K562 (cell line): ENCODE measurements at regions not wholly inside any gene's neighbourhood (a gene's known extent, or its start where the extent isn't known, plus 50 kb on each side); places are given as distances from the start of the nearest gene placed in this dataset.

ENCODE experiments used
- ATAC-seq: fragments of 200-7000 bp; cut with Tn5 transposase; 3 replicates; pipeline ENCODE4 v1.9.1; 2020; ENCODE audit warnings: moderate library complexity
- BruUV-seq: library from RNA; stranded (reverse); fragments of 400-500 nt; replicated peaks from 2 replicates; lab custom pipeline; 2021; lab: Mats Ljungman, UMichigan
- CTCF ChIA-PET: fragments of 300-600 bp; formaldehyde crosslinking; extraction: SDS; loops from one replicate; lab custom pipeline; 2021; ENCODE audit warnings: low intra/inter-chr PET ratio; lab: Yijun Ruan, JAX
- POLR2A ChIA-PET: fragments of 300-600, 350-650 bp; sonication (Branson Sonifier 250); formaldehyde crosslinking; extraction: SDS; loops from one replicate; lab custom pipeline; 2021; ENCODE audit warnings: antibody characterized with exemption, inconsistent platforms; lab: Yijun Ruan, JAX
- DNase-seq, 4 experiments: peaks; one replicate each; pipeline versions ENCODE4 v3.0.0 to v3.0.0-alpha.2; 2011 to 2018; ENCODE audit warnings: low spot score in 3 of 4, mixed read lengths in 3 of 4; ENCODE audit errors: extremely low read depth in 1 of 4
- FAIRE-seq: peaks from 2 replicates; lab custom pipeline; 2011; peaks lifted over from hg19 to GRCh38; lab: Jason Lieb, UNC
- H2AFZ ChIP-seq: 2 replicates; pipeline ENCODE4 v1.6.0; 2011; ENCODE audit warnings: low read depth, low read length, control low read depth, inconsistent platforms
- H3K27ac ChIP-seq: fragments of 200-600 bp; 3 replicates; pipeline ENCODE4 v1.8.0; 2011; ENCODE audit warnings: low read depth, mild to moderate bottlenecking, control low read depth, inconsistent platforms, low read length, moderate library complexity, mixed read lengths; ENCODE audit errors: extremely low read depth
- H3K27me3 ChIP-seq, 2 experiments: fragments of 300-600 bp in 1 of 2; 2 replicates in 1 of 2; 3 replicates in 1 of 2; pipeline versions ENCODE4 v1.6.0 to v1.8.0; 2011; ENCODE audit warnings: inconsistent platforms in 2 of 2, low read length in 2 of 2, mild to moderate bottlenecking in 1 of 2, mixed read lengths in 1 of 2, moderate library complexity in 1 of 2; ENCODE audit not compliant: control insufficient read depth in 2 of 2, insufficient read depth in 2 of 2
- H3K36me3 ChIP-seq: fragments of 300-600 bp; 3 replicates; pipeline ENCODE4 v1.8.0; 2011; ENCODE audit warnings: mild to moderate bottlenecking, low read length, inconsistent platforms; ENCODE audit not compliant: control insufficient read depth, insufficient read depth
- H3K4me1 ChIP-seq, 2 experiments: fragments of 200-600 bp in 1 of 2; replicated peaks in 1 of 2; 2 replicates in 1 of 2; 3 replicates in 1 of 2; pipeline versions ENCODE4 v1.5.1 to v1.8.0; 2011; ENCODE audit warnings: inconsistent platforms in 2 of 2, low read length in 2 of 2, mild to moderate bottlenecking in 1 of 2, mixed read lengths in 1 of 2, moderate library complexity in 1 of 2; ENCODE audit not compliant: control insufficient read depth in 2 of 2, insufficient read depth in 2 of 2
- H3K4me2 ChIP-seq: 2 replicates; pipeline ENCODE4 v1.6.1; 2011; ENCODE audit warnings: low read length, control low read depth, inconsistent platforms, mixed read lengths; ENCODE audit not compliant: insufficient read depth
- H3K4me3 ChIP-seq: fragments of 200-600 bp; sonication (generic), shearing (Covaris generic); 2 replicates; pipeline ENCODE4 v1.5.1; 2016; ENCODE audit warnings: control low read depth, inconsistent platforms
- H3K79me2 ChIP-seq: fragments of 200-600 bp; 3 replicates; pipeline ENCODE4 v1.8.0; 2011; ENCODE audit warnings: low read length, inconsistent platforms; ENCODE audit not compliant: control insufficient read depth, insufficient read depth
- H3K9ac ChIP-seq, 2 experiments: 2 replicates each; pipeline versions ENCODE4 v1.6.0 to v1.6.1; 2011; ENCODE audit warnings: low read depth in 2 of 2, low read length in 2 of 2, control low read depth in 1 of 2, inconsistent platforms in 1 of 2, mild to moderate bottlenecking in 1 of 2, mixed read lengths in 1 of 2; ENCODE audit not compliant: insufficient read depth in 1 of 2
- H3K9me1 ChIP-seq: one replicate; pipeline ENCODE4 v1.6.0; 2011; ENCODE audit warnings: inconsistent platforms, mild to moderate bottlenecking, low read length, moderate library complexity; ENCODE audit not compliant: control insufficient read depth, insufficient read depth
- H3K9me3 ChIP-seq: replicated peaks from 2 replicates; pipeline ENCODE4 v1.5.1; 2011; ENCODE audit warnings: low read depth, low read length, inconsistent platforms; ENCODE audit not compliant: control insufficient read depth, insufficient read depth
- H4K20me1 ChIP-seq: replicated peaks from 2 replicates; pipeline ENCODE4 v1.6.1; 2011; ENCODE audit warnings: low read length, inconsistent platforms, mixed read lengths; ENCODE audit not compliant: control insufficient read depth, insufficient read depth
- PURB ChIP-seq: sonication (generic); formaldehyde crosslinking; IDR thresholded peaks from 2 replicates; pipeline ENCODE4 v1.9.0; 2021; ENCODE audit warnings: low read depth, mild to moderate bottlenecking, missing genetic modification reagents
- TFAM ChIP-seq: fragments of 250-450 bp; sonication (Bioruptor Pico); conservative IDR thresholded peaks from 2 replicates; pipeline ENCODE4 v1.5.0; 2021; ENCODE audit warnings: mild to moderate bottlenecking, moderate library complexity
- YBX1 ChIP-seq: fragments of 450-650 bp; IDR thresholded peaks from 2 replicates; pipeline ENCODE4 v1.7.1; 2016; ENCODE audit warnings: mild to moderate bottlenecking
- ZNF23 ChIP-seq: fragments of 250-450 bp; sonication (Bioruptor Pico); IDR thresholded peaks from 2 replicates; pipeline ENCODE4 v1.4.0; 2020; ENCODE audit warnings: mild to moderate bottlenecking
- ZNF778 ChIP-seq: fragments of 450-650 bp; formaldehyde crosslinking; IDR thresholded peaks from 2 replicates; pipeline ENCODE4 v1.4.0; 2020; ENCODE audit warnings: mild to moderate bottlenecking, moderate library complexity
- WGBS: fragments of 100-300 bp; shearing (Covaris generic); methylation state at CpG from one replicate; pipeline ENCODE4 v1.1.6; 2016; ENCODE audit warnings: low coverage, mixed read lengths; ENCODE audit not compliant: insufficient coverage; ENCODE audit errors: missing lambda C conversion rate; 5-methylcytosine and 5-hydroxymethylcytosine counted together
- in situ Hi-C: fragments of 300-500 bp; cut with MboI; formaldehyde crosslinking; loops from 4 replicates; pipeline ENCODE4 v1.15.0; 2018; ENCODE audit warnings: inconsistent platforms, mixed read lengths
- intact Hi-C: fragments of 100-400 bp; cut with micrococcal nuclease; formaldehyde crosslinking; loops from 2 replicates; pipeline ENCODE4 v1.14.2; 2022
- TF ChIP-seq, protein P1 (sequence below): sonication (generic); formaldehyde crosslinking; IDR thresholded peaks from 2 replicates; pipeline ENCODE4 v1.8.0; 2022; ENCODE audit warnings: mild to moderate bottlenecking, missing genetic modification reagents
- TF ChIP-seq, protein P2 (sequence below): sonication (generic); formaldehyde crosslinking; IDR thresholded peaks from 2 replicates; pipeline ENCODE4 v1.8.0; 2022; ENCODE audit warnings: mild to moderate bottlenecking, missing genetic modification reagents

DNA sequence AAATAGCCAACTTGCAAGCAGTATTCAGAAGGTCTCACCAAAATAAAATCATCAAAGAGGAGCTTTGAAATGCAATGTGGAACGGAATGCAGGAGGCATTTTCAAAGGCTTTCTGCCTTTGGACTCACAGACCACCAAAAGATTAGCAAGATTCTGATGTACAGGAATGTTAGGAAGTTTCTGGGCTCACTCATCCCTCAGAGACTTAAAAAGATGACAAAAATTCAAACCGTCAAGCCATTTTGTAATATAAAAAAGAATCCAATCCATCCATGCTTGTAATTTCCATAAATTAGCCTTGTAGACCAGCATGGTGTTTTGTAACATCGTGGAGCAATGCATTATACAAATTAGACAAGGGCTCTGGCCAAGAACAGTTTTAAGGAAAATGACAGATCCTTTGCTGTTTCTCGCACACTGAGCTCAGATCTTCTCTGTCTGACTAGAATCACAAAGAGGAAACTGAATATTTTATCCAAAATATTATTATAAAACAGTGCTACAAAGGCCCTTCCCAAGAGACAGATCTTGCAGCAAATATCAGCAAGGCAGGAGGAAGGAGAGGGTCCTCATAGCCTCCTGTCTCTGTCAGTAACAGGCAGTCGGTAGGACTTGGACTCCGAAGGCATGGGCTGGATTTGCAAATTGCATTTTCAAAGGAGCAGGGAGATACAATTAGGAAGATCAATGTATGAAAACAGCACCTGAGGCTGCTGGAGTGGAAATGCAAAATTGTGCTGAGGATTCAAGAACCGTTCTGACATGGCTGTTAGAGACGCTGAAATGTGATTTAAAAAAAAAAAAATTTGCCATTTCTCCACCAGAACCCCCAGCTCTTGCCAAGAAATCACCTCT lies 57.4 kb upstream of the NRP1 start:
- CTCF ChIA-PET: no interaction called here
- TF ChIP-seq PURB (CRISPR knock-in tag) (no peak), ZNF778 (CRISPR knock-in tag) (no peak), TFAM (no peak), YBX1 (no peak), ZNF23 (CRISPR knock-in tag) (no peak)
- TF ChIP-seq, protein P1, sequence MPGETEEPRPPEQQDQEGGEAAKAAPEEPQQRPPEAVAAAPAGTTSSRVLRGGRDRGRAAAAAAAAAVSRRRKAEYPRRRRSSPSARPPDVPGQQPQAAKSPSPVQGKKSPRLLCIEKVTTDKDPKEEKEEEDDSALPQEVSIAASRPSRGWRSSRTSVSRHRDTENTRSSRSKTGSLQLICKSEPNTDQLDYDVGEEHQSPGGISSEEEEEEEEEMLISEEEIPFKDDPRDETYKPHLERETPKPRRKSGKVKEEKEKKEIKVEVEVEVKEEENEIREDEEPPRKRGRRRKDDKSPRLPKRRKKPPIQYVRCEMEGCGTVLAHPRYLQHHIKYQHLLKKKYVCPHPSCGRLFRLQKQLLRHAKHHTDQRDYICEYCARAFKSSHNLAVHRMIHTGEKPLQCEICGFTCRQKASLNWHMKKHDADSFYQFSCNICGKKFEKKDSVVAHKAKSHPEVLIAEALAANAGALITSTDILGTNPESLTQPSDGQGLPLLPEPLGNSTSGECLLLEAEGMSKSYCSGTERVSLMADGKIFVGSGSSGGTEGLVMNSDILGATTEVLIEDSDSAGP (CRISPR knock-in tag): no peak
- TF ChIP-seq, protein P2, sequence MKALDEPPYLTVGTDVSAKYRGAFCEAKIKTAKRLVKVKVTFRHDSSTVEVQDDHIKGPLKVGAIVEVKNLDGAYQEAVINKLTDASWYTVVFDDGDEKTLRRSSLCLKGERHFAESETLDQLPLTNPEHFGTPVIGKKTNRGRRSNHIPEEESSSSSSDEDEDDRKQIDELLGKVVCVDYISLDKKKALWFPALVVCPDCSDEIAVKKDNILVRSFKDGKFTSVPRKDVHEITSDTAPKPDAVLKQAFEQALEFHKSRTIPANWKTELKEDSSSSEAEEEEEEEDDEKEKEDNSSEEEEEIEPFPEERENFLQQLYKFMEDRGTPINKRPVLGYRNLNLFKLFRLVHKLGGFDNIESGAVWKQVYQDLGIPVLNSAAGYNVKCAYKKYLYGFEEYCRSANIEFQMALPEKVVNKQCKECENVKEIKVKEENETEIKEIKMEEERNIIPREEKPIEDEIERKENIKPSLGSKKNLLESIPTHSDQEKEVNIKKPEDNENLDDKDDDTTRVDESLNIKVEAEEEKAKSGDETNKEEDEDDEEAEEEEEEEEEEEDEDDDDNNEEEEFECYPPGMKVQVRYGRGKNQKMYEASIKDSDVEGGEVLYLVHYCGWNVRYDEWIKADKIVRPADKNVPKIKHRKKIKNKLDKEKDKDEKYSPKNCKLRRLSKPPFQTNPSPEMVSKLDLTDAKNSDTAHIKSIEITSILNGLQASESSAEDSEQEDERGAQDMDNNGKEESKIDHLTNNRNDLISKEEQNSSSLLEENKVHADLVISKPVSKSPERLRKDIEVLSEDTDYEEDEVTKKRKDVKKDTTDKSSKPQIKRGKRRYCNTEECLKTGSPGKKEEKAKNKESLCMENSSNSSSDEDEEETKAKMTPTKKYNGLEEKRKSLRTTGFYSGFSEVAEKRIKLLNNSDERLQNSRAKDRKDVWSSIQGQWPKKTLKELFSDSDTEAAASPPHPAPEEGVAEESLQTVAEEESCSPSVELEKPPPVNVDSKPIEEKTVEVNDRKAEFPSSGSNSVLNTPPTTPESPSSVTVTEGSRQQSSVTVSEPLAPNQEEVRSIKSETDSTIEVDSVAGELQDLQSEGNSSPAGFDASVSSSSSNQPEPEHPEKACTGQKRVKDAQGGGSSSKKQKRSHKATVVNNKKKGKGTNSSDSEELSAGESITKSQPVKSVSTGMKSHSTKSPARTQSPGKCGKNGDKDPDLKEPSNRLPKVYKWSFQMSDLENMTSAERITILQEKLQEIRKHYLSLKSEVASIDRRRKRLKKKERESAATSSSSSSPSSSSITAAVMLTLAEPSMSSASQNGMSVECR (CRISPR knock-in tag): no peak

More for the DNA sequence above, 57.4 kb upstream of the NRP1 start:
- in situ Hi-C loops: no loop called here
- Histone ChIP-seq H2AFZ (no peak overlapping the region), H3K9me3 (no peaks in the 10 kb centered on the region), H3K4me1 (no peaks in the 10 kb centered on the region), H4K20me1 (no peaks in the 10 kb centered on the region), H3K27ac (no peak overlapping the region), H3K9me1 (no peaks in the 10 kb centered on the region), H3K9ac (no peak overlapping the region), H3K79me2 (no peaks in the 10 kb centered on the region), H3K4me2 (no peak overlapping the region), H3K36me3 (no peaks in the 10 kb centered on the region), H3K27me3 (no peaks in the 10 kb centered on the region), H3K4me3 (no peak overlapping the region)
- POLR2A ChIA-PET: no interaction called here
- intact Hi-C loops: no loop called here
- 1% methylated on average over 8 of the region's 8 CpGs for WGBS
- FAIRE-seq (no peak), ATAC-seq (no peak), DNase-seq (no peak)
- BruUV-seq: no TSS peak
